WTC11 (cell line): ENCODE measurements at regions not wholly inside any gene's neighbourhood (a gene's known extent, or its start where the extent isn't known, plus 50 kb on each side); places are given as distances from the start of the nearest gene placed in this dataset.

Experiments
- CTCF ChIP-seq: fragments of 200-600 bp; IDR thresholded peaks from 2 replicates; pipeline ENCODE4 v1.8.0; 2022; ENCODE audit warnings: antibody characterized with exemption
- ZNF671 ChIP-seq: fragments of 250-450 bp; sonication (Bioruptor Pico); IDR thresholded peaks from 2 replicates; pipeline ENCODE4 v1.8.0; 2021; ENCODE audit warnings: mild to moderate bottlenecking

- TF ChIP-seq ZNF671 (CRISPR knock-in tag) (no peak), CTCF (no peak)
Measured at GRCh38 chr17:65473985-65474384, 87.5 kb downstream of the AXIN2 start.
